Stimulated activated CD4-positive, alpha-beta T cell treated with anti-CD3 and anti-CD28 coated beads, Interleukin-2, amount 100 ng/mL, for 4 hours (primary cell): ENCODE measurements at regions not wholly inside any gene's neighbourhood (a gene's known extent, or its start where the extent isn't known, plus 50 kb on each side); places are given as distances from the start of the nearest gene placed in this dataset.

Experiments used
- DNase-seq: peaks from one replicate; pipeline ENCODE4 v3.0.0-alpha.2; 2020; ENCODE audit warnings: low read depth

- no peak for DNase-seq
Measured at GRCh38 chr20:12276011-12276673, 358.4 kb downstream of the BTBD3 start.

- DNase-seq = no peak
Measured at GRCh38 chr20:12287575-12287974, 369.9 kb downstream of the BTBD3 start.

- DNase-seq = no peak
Measured at GRCh38 chr20:12289465-12289864, 371.8 kb downstream of the BTBD3 start.

- no peak for DNase-seq
Measured at GRCh38 chr20:12291386-12291785, 373.7 kb downstream of the BTBD3 start.

- no peak for DNase-seq
Measured at GRCh38 chr20:12293900-12294299, 376.2 kb downstream of the BTBD3 start.

- DNase-seq = no peak
Measured at GRCh38 chr20:12294678-12295077, 377.0 kb downstream of the BTBD3 start.

GRCh38 chr20:12305188-12305950 is 387.7 kb downstream of the BTBD3 start:
- no peak for DNase-seq

- no peak for DNase-seq
Measured at GRCh38 chr20:12306107-12306506, 388.4 kb downstream of the BTBD3 start.

GRCh38 chr20:12311094-12311865 is 393.6 kb downstream of the BTBD3 start:
- no peak for DNase-seq

GRCh38 chr20:12315652-12316051 is 398.0 kb downstream of the BTBD3 start:
- no peak for DNase-seq

- no peak for DNase-seq
Measured at GRCh38 chr20:12316794-12317193, 399.1 kb downstream of the BTBD3 start.

- no peak for DNase-seq
Measured at GRCh38 chr20:12317433-12317832, 399.7 kb downstream of the BTBD3 start.

- no peak for DNase-seq
Measured at GRCh38 chr20:12318043-12318442, 400.4 kb downstream of the BTBD3 start.

- DNase-seq = no peak
Measured at GRCh38 chr20:12321736-12322135, 404.0 kb downstream of the BTBD3 start.

- DNase-seq = no peak
Measured at GRCh38 chr20:12327205-12327604, 409.5 kb downstream of the BTBD3 start.

- DNase-seq = no peak
Measured at GRCh38 chr20:12331236-12331635, 413.5 kb downstream of the BTBD3 start.

GRCh38 chr20:12337601-12338000 is 419.9 kb downstream of the BTBD3 start:
- no peak for DNase-seq

GRCh38 chr20:12345978-12346377 is 428.3 kb downstream of the BTBD3 start:
- DNase-seq = no peak

GRCh38 chr20:12353842-12354241 is 436.1 kb downstream of the BTBD3 start:
- DNase-seq = no peak

GRCh38 chr20:12354725-12355124 is 437.0 kb downstream of the BTBD3 start:
- DNase-seq = no peak

- DNase-seq = no peak
Measured at GRCh38 chr20:12355185-12355584, 437.5 kb downstream of the BTBD3 start.

GRCh38 chr20:12358006-12358654 is 440.4 kb downstream of the BTBD3 start:
- DNase-seq = no peak

- no peak for DNase-seq
Measured at GRCh38 chr20:12358655-12359009, 440.9 kb downstream of the BTBD3 start.
